ENCODE measurements at regions not wholly inside any gene's neighbourhood (a gene's known extent, or its start where the extent isn't known, plus 50 kb on each side); places are given as distances from the start of the nearest gene placed in this dataset.

GRCh38 chr10:78575400-78575799, 493.4 kb upstream of the ZMIZ1 start:
- Histone ChIP-seq H3K27me3 (ENCODE audit: insufficient read depth, low read length) (no peaks in the 10 kb centered on the region; the same call in 1 of the 2 replicates), H3K4me2 (ENCODE audit: low read length) (no peak overlapping the region), H3K79me2 (ENCODE audit: insufficient read depth, low read length) (no peaks in the 10 kb centered on the region), H3K9me2 (ENCODE audit: low read depth, low read length) (no peaks in the 10 kb centered on the region), H3K4me3 (ENCODE audit: low read depth, low read length, poor library complexity, severe bottlenecking) (no peak overlapping the region), H3K27ac (ENCODE audit: low read depth, low read length, poor library complexity, severe bottlenecking) (no peak overlapping the region), H3K4me1 (ENCODE audit: insufficient read depth, low read length, severe bottlenecking) (no peaks in the 10 kb centered on the region), H2AFZ (ENCODE audit: low read length) (no peak overlapping the region), H3K9ac (ENCODE audit: low read length) (no peak overlapping the region), H4K20me1 (ENCODE audit: insufficient read depth, low read length) (no peaks in the 10 kb centered on the region), H3K36me3 (ENCODE audit: insufficient read depth, low read length) (no peaks in the 10 kb centered on the region), H3F3A (ENCODE audit: insufficient read depth, low read length) (no peaks in the 10 kb centered on the region), H3K9me3 (ENCODE audit: low read length) (no peaks in the 10 kb centered on the region)
- TF ChIP-seq EZH2 (IDR thresholded peaks at IDR 0.05; ENCODE audit: borderline replicate concordance, low read length) (no peak), CTCF (IDR thresholded peaks at IDR 0.05; ENCODE audit: low read length) (no peak)

GRCh38 chr10:78576276-78576675, 492.5 kb upstream of the ZMIZ1 start:
- Histone ChIP-seq H3K4me1 (ENCODE audit: insufficient read depth, low read length, severe bottlenecking) (no peaks in the 10 kb centered on the region), H3K4me2 (ENCODE audit: low read length) (no peak overlapping the region), H4K20me1 (ENCODE audit: insufficient read depth, low read length) (no peaks in the 10 kb centered on the region), H3K9me3 (ENCODE audit: low read length) (no peaks in the 10 kb centered on the region), H3K36me3 (ENCODE audit: insufficient read depth, low read length) (no peaks in the 10 kb centered on the region), H3K4me3 (ENCODE audit: low read depth, low read length, poor library complexity, severe bottlenecking) (no peak overlapping the region), H3K9ac (ENCODE audit: low read length) (no peak overlapping the region), H3K9me2 (ENCODE audit: low read depth, low read length) (no peaks in the 10 kb centered on the region), H3F3A (ENCODE audit: insufficient read depth, low read length) (no peaks in the 10 kb centered on the region), H3K27ac (ENCODE audit: low read depth, low read length, poor library complexity, severe bottlenecking) (no peak overlapping the region), H2AFZ (ENCODE audit: low read length) (no peak overlapping the region), H3K79me2 (ENCODE audit: insufficient read depth, low read length) (no peaks in the 10 kb centered on the region), H3K27me3 (ENCODE audit: insufficient read depth, low read length) (no peaks in the 10 kb centered on the region; the same call in 1 of the 2 replicates)
- no peak for TF ChIP-seq EZH2 (IDR thresholded peaks at IDR 0.05; ENCODE audit: borderline replicate concordance, low read length)
- no peak for TF ChIP-seq CTCF (IDR thresholded peaks at IDR 0.05; ENCODE audit: low read length)

- H3K9me2 ChIP-seq (ENCODE audit: low read depth, low read length) = no peaks in the 10 kb centered on the region
- TF ChIP-seq EZH2 (IDR thresholded peaks at IDR 0.05; ENCODE audit: borderline replicate concordance, low read length) (no peak), CTCF (IDR thresholded peaks at IDR 0.05; ENCODE audit: low read length) (no peak)
- H2AFZ ChIP-seq (ENCODE audit: low read length) = no peak overlapping the region
- H3K9me3 ChIP-seq (ENCODE audit: low read length) = no peaks in the 10 kb centered on the region
- H3K36me3 ChIP-seq (ENCODE audit: insufficient read depth, low read length) = no peaks in the 10 kb centered on the region
- H3F3A ChIP-seq (ENCODE audit: insufficient read depth, low read length) = no peaks in the 10 kb centered on the region
- H3K4me2 ChIP-seq (ENCODE audit: low read length) = no peak overlapping the region
- H3K4me3 ChIP-seq (ENCODE audit: low read depth, low read length, poor library complexity, severe bottlenecking) = no peak overlapping the region
- H3K27me3 ChIP-seq (ENCODE audit: insufficient read depth, low read length) = no peaks in the 10 kb centered on the region; the same call in 1 of the 2 replicates
- H3K9ac ChIP-seq (ENCODE audit: low read length) = no peak overlapping the region
- no peaks in the 10 kb centered on the region for H3K79me2 ChIP-seq (ENCODE audit: insufficient read depth, low read length)
- no peaks in the 10 kb centered on the region for H4K20me1 ChIP-seq (ENCODE audit: insufficient read depth, low read length)
- no peaks in the 10 kb centered on the region for H3K4me1 ChIP-seq (ENCODE audit: insufficient read depth, low read length, severe bottlenecking)
- H3K27ac ChIP-seq (ENCODE audit: low read depth, low read length, poor library complexity, severe bottlenecking) = no peak overlapping the region
Observed at GRCh38 chr10:78577712-78578111, 491.1 kb upstream of the ZMIZ1 start.
